K562 (cell line): ENCODE measurements at regions not wholly inside any gene's neighbourhood (a gene's known extent, or its start where the extent isn't known, plus 50 kb on each side); places are given as distances from the start of the nearest gene placed in this dataset.

Experiments
- EP300 ChIP-seq: IDR thresholded peaks from 2 replicates; pipeline ENCODE4 v1.6.1; 2012; ENCODE audit warnings: low read length, improper control_type of control experiment
- IRF2 ChIP-seq: sonication (generic); formaldehyde crosslinking; IDR thresholded peaks from 2 replicates; pipeline ENCODE4 v1.8.1; 2022; ENCODE audit warnings: mild to moderate bottlenecking, missing genetic modification reagents
- MEF2A ChIP-seq: IDR thresholded peaks from 2 replicates; pipeline ENCODE4 v1.6.1; 2011; ENCODE audit warnings: low read depth, mild to moderate bottlenecking, low read length, moderate library complexity; ENCODE audit not compliant: control insufficient read depth
- NFYB ChIP-seq: IDR thresholded peaks from 2 replicates; pipeline ENCODE4 v1.6.1; 2011; ENCODE audit warnings: mild to moderate bottlenecking, moderate library complexity; ENCODE audit not compliant: insufficient read length; ENCODE audit errors: extremely low read depth
- POLR2A ChIP-seq: fragments of 450-650 bp; conservative IDR thresholded peaks from 2 replicates; pipeline ENCODE4 v1.6.1; 2016
- TF ChIP-seq, protein P1 (sequence below): fragments of 250-450 bp; sonication (Bioruptor Pico); IDR thresholded peaks from 2 replicates; pipeline ENCODE4 v1.5.0; 2020; ENCODE audit warnings: mild to moderate bottlenecking, borderline replicate concordance

DNA sequence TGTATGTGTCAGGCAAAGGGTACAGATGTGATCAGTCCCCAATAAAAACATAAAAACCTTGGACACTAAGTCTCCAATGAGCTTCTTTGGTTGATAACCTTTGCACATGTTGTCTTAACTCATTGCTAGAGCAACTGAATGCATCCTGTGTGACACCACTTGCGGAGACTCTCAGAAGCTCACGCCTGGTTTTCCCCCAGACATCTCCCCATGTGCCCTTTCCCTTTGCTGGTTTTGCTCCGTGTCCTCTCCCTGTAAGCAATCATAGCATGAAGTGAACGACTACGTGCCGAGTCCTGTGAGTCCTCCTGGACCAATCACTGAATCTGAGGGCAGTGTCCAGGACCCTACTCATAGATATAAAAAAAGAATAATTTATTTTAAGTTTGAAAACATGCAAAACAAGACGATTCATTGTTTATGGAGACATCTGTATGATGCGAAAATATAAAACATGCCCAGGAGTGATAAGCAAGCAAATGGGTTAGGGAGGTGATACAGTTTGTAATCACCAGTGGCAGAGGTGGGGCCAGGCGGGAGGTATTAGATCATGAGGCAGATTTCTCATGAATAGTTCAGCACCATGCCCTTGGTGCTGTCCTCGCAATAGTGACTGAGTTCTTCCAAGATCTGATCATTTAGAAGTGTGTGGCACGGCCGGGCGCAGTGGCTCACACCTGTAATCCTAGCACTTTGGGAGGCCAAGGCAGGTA, 115.5 kb downstream of the MED10 start:
- TF ChIP-seq, protein P1, sequence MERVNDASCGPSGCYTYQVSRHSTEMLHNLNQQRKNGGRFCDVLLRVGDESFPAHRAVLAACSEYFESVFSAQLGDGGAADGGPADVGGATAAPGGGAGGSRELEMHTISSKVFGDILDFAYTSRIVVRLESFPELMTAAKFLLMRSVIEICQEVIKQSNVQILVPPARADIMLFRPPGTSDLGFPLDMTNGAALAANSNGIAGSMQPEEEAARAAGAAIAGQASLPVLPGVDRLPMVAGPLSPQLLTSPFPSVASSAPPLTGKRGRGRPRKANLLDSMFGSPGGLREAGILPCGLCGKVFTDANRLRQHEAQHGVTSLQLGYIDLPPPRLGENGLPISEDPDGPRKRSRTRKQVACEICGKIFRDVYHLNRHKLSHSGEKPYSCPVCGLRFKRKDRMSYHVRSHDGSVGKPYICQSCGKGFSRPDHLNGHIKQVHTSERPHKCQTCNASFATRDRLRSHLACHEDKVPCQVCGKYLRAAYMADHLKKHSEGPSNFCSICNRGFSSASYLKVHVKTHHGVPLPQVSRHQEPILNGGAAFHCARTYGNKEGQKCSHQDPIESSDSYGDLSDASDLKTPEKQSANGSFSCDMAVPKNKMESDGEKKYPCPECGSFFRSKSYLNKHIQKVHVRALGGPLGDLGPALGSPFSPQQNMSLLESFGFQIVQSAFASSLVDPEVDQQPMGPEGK (CRISPR knock-in tag), result no peak
- TF ChIP-seq EP300, result no peak
- TF ChIP-seq IRF2 (CRISPR knock-in tag), result no peak
- TF ChIP-seq NFYB, result no peak
- no peak for TF ChIP-seq POLR2A
- TF ChIP-seq MEF2A, result no peak
